Ovary (tissue), 3 donors: ENCODE measurements at regions not wholly inside any gene's neighbourhood (a gene's known extent, or its start where the extent isn't known, plus 50 kb on each side); places are given as distances from the start of the nearest gene placed in this dataset.

ENCODE experiments used
- CTCF ChIP-seq, 3 donors: fragments of 450-650 bp in 2 of 3; fragments of 200-600 bp in 1 of 3; IDR thresholded peaks; one replicate each; pipeline versions ENCODE4 v1.5.1 to v1.8.0; 2016 to 2022; ENCODE audit warnings: antibody characterized with exemption in 3 of 3, mild to moderate bottlenecking in 1 of 3
- EP300 ChIP-seq: sonication (generic); formaldehyde crosslinking; IDR thresholded peaks from one replicate; pipeline ENCODE4 v1.6.1; 2017; ENCODE audit warnings: antibody characterized with exemption
- POLR2A ChIP-seq: fragments of 450-650 bp; IDR thresholded peaks from one replicate; pipeline ENCODE4 v1.6.1; 2017; ENCODE audit warnings: antibody characterized with exemption, mild to moderate bottlenecking, moderate library complexity
- donor health status: DM: no; HTN: no; CAD: no.

GRCh38 chr9:87063246-87063645 lies 115.9 kb upstream of the GAS1 start:
- TF ChIP-seq CTCF (IDR thresholded peaks at IDR 0.05) (no peak), POLR2A (no peak), EP300 (no peak)
